H1 (cell line): ENCODE measurements at regions not wholly inside any gene's neighbourhood (a gene's known extent, or its start where the extent isn't known, plus 50 kb on each side); places are given as distances from the start of the nearest gene placed in this dataset.

ENCODE experiments used
- CHD2 ChIP-seq: IDR thresholded peaks from 2 replicates; pipeline ENCODE4 v1.6.1; 2012; ENCODE audit warnings: low read length, improper control_type of control experiment
- CTBP2 ChIP-seq: IDR thresholded peaks from 2 replicates; pipeline ENCODE4 v1.7.0; 2011; ENCODE audit warnings: borderline replicate concordance, mild to moderate bottlenecking, moderate library complexity, mixed read lengths, low read length; ENCODE audit not compliant: insufficient read depth, insufficient read length
- POLR2AphosphoS5 ChIP-seq: IDR thresholded peaks from 2 replicates; pipeline ENCODE4 v1.6.1; 2011; ENCODE audit warnings: low read depth, low read length
- SP1 ChIP-seq: IDR thresholded peaks from 2 replicates; pipeline ENCODE4 v1.6.1; 2011; ENCODE audit warnings: low read depth, low read length
- TEAD4 ChIP-seq: IDR thresholded peaks from 2 replicates; pipeline ENCODE4 v1.6.1; 2012; ENCODE audit warnings: low read depth, low read length, inconsistent platforms, mixed read lengths
- TF ChIP-seq, protein P1 (sequence below): IDR thresholded peaks from 2 replicates; pipeline ENCODE4 v1.6.1; 2012; ENCODE audit warnings: inconsistent platforms
- TF ChIP-seq, protein P2 (sequence below): IDR thresholded peaks from 2 replicates; pipeline ENCODE4 v1.6.1; 2011; ENCODE audit warnings: low read length, improper control_type of control experiment

DNA sequence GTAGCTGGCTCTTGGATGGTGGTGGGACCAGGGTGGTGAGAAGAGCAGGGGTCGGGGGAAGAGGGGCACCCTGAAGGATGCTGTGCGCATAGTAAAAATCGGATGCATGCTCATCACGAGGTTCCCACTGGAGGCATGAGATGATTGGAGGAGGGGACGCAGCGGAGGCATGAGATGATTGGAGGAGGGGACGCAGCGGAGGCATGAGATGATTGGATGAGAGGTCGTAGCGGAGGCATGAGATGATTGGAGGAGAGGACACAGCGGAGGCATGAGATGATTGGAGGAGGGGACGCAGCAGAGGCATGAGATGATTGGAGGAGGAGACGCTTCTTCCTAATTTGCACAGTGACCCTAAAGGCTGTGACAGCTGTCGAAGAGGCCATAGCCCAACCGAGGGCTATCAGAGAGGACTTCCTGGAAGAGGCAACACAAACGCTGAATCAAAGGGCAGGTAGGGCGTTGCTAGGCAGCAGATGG is 106.7 kb downstream of the ADRA2C start (continued):
- TF ChIP-seq SP1 (peak; percentile 76), CHD2 (0 out of 2 replicates have a peak, but pooled peaks have one; percentile 28), CTBP2 (no peak), TEAD4 (no peak), POLR2AphosphoS5 (no peak)
- TF ChIP-seq, protein P1, sequence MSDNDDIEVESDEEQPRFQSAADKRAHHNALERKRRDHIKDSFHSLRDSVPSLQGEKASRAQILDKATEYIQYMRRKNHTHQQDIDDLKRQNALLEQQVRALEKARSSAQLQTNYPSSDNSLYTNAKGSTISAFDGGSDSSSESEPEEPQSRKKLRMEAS, result peak; percentile 68; the same call in 1 of the 2 replicates
- TF ChIP-seq, protein P2, sequence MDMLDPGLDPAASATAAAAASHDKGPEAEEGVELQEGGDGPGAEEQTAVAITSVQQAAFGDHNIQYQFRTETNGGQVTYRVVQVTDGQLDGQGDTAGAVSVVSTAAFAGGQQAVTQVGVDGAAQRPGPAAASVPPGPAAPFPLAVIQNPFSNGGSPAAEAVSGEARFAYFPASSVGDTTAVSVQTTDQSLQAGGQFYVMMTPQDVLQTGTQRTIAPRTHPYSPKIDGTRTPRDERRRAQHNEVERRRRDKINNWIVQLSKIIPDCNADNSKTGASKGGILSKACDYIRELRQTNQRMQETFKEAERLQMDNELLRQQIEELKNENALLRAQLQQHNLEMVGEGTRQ, result no peak
